Osteocyte (in vitro differentiated cells): ENCODE measurements at regions not wholly inside any gene's neighbourhood (a gene's known extent, or its start where the extent isn't known, plus 50 kb on each side); places are given as distances from the start of the nearest gene placed in this dataset.

Experiments used
- DNase-seq: peaks from one replicate; pipeline ENCODE4 v3.0.0; 2021; ENCODE audit warnings: mixed read lengths; ENCODE audit not compliant: unreplicated experiment; ENCODE audit errors: extremely low spot score
- H3K27ac Mint-ChIP-seq: one replicate; pipeline ENCODE4 v1.8.0; 2021; ENCODE audit warnings: mild to moderate bottlenecking, mixed read lengths; ENCODE audit not compliant: unreplicated experiment
- H3K27me3 Mint-ChIP-seq: one replicate; pipeline ENCODE4 v1.8.0; 2021; ENCODE audit warnings: mixed read lengths; ENCODE audit not compliant: unreplicated experiment
- H3K36me3 Mint-ChIP-seq: one replicate; pipeline ENCODE4 v1.8.0; 2021; ENCODE audit warnings: mixed read lengths; ENCODE audit not compliant: unreplicated experiment
- H3K4me1 Mint-ChIP-seq: one replicate; pipeline ENCODE4 v1.8.0; 2021; ENCODE audit warnings: mixed read lengths; ENCODE audit not compliant: unreplicated experiment
- H3K4me3 Mint-ChIP-seq: one replicate; pipeline ENCODE4 v1.8.0; 2021; ENCODE audit warnings: mild to moderate bottlenecking, moderate library complexity, mixed read lengths; ENCODE audit not compliant: unreplicated experiment
- H3K9me3 Mint-ChIP-seq: one replicate; pipeline ENCODE4 v1.8.0; 2021; ENCODE audit warnings: mixed read lengths; ENCODE audit not compliant: unreplicated experiment
- CTCF ChIP-seq: fragments of 200-600 bp; sonication (generic); IDR thresholded peaks from 2 replicates; pipeline ENCODE4 v1.5.0; 2021; ENCODE audit warnings: antibody characterized with exemption, mild to moderate bottlenecking, moderate library complexity

GRCh38 chr3:82839871-82840270 lies 1078.4 kb upstream of the GBE1 start:
- TF ChIP-seq CTCF, result no peak
- no peaks in the 10 kb centered on the region for H3K27me3 Mint-ChIP-seq
- no peak for DNase-seq
- peaks cover 30% of the 10 kb centered on the region for H3K9me3 Mint-ChIP-seq
- H3K4me3 Mint-ChIP-seq, result no peak overlapping the region
- H3K36me3 Mint-ChIP-seq, result peaks cover 7% of the 10 kb centered on the region
- H3K27ac Mint-ChIP-seq, result no peak overlapping the region
- no peaks in the 10 kb centered on the region for H3K4me1 Mint-ChIP-seq

- no peaks in the 10 kb centered on the region for H3K27me3 Mint-ChIP-seq
- no peak overlapping the region for H3K4me3 Mint-ChIP-seq
- no peak for DNase-seq
- no peak overlapping the region for H3K27ac Mint-ChIP-seq
- peaks cover 4% of the 10 kb centered on the region for H3K36me3 Mint-ChIP-seq
- TF ChIP-seq CTCF, result no peak
- H3K9me3 Mint-ChIP-seq, result peaks cover 11% of the 10 kb centered on the region
- no peaks in the 10 kb centered on the region for H3K4me1 Mint-ChIP-seq
Measured at GRCh38 chr3:82834098-82834497, 1072.7 kb upstream of the GBE1 start.

- Mint-ChIP-seq H3K4me1 (peaks cover 13% of the 10 kb centered on the region), H3K36me3 (no peaks in the 10 kb centered on the region), H3K27me3 (no peaks in the 10 kb centered on the region), H3K27ac (no peak overlapping the region), H3K4me3 (no peak overlapping the region), H3K9me3 (peaks cover 8% of the 10 kb centered on the region)
- no peak for DNase-seq
- TF ChIP-seq CTCF, result no peak
Measured at GRCh38 chr3:82824491-82824890, 1063.0 kb upstream of the GBE1 start.

- DNase-seq, result no peak
- no peaks in the 10 kb centered on the region for H3K27me3 Mint-ChIP-seq
- no peak overlapping the region for H3K27ac Mint-ChIP-seq
- H3K9me3 Mint-ChIP-seq, result peaks cover 18% of the 10 kb centered on the region
- TF ChIP-seq CTCF, result no peak
- peaks cover 3% of the 10 kb centered on the region for H3K4me1 Mint-ChIP-seq
- peaks cover 3% of the 10 kb centered on the region for H3K36me3 Mint-ChIP-seq
- H3K4me3 Mint-ChIP-seq, result no peak overlapping the region
Measured at GRCh38 chr3:82816086-82816485, 1054.6 kb upstream of the GBE1 start.

GRCh38 chr3:82815417-82816058 lies 1054.1 kb upstream of the GBE1 start:
- H3K4me1 Mint-ChIP-seq, result peaks cover 3% of the 10 kb centered on the region
- no peak for TF ChIP-seq CTCF
- H3K27ac Mint-ChIP-seq, result no peak overlapping the region
- peaks cover 18% of the 10 kb centered on the region for H3K9me3 Mint-ChIP-seq
- H3K36me3 Mint-ChIP-seq, result peaks cover 3% of the 10 kb centered on the region
- no peaks in the 10 kb centered on the region for H3K27me3 Mint-ChIP-seq
- DNase-seq, result no peak
- no peak overlapping the region for H3K4me3 Mint-ChIP-seq
